ENCODE measurements at regions not wholly inside any gene's neighbourhood (a gene's known extent, or its start where the extent isn't known, plus 50 kb on each side); places are given as distances from the start of the nearest gene placed in this dataset.

DNA sequence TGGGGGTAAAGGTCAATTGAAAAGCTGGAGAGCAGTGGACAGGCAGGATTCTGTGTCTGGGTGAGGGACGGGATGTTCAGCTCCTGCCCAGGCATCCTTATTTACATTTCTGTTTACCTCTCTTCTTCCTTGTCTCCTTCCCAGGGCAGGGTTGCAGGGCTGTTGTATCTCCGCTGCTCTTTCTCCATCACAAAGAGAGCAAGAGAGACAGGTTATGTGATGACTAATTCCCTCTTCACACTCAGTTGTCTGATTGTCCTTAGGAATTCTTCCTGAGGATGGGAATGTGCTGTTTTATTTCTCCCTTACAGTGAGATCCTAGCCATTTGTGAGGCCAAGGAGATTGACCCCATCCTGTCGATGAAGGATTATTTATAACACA, 104.9 kb downstream of the VPREB1 start:
- peaks cover 32% of the 10 kb centered on the region for H4K20me1 ChIP-seq (replicated peaks; ENCODE audit: control insufficient read depth, insufficient read depth, low read length)
- no peak overlapping the region for H3K4me2 ChIP-seq (ENCODE audit: insufficient read depth, low read length)
- H3K9me3 ChIP-seq (replicated peaks; ENCODE audit: control insufficient read depth, insufficient read depth, low read depth, low read length): no peaks in the 10 kb centered on the region
- POLR2A ChIA-PET: interaction anchor here (0.6 to 1.2 kb wide), 4 partner anchors 9 to 257 kb away, joined by 3 to 4 read pairs (median 3); no protein-coding TSS in a partner anchor
- no peaks in the 10 kb centered on the region for H3K4me1 ChIP-seq (replicated peaks in 1 of 2; ENCODE audit: control insufficient read depth in 2 of 2, insufficient read depth in 2 of 2, low read length in 2 of 2)
- no peak overlapping the region for H2AFZ ChIP-seq (ENCODE audit: low read depth, low read length)
- DNase-seq (ENCODE audit: extremely low read depth in 1 of 4, low spot score in 3 of 4) (no peak), ATAC-seq (no peak), FAIRE-seq (no peak)
- no peak overlapping the region for H3K9ac ChIP-seq (ENCODE audit: insufficient read depth in 1 of 2, low read depth in 2 of 2, low read length in 2 of 2)
- intact Hi-C loops (cut with micrococcal nuclease): no loop called here
- no TSS peak for BruUV-seq (replicated peaks)
- no peaks in the 10 kb centered on the region for H3K36me3 ChIP-seq (ENCODE audit: control insufficient read depth, insufficient read depth, low read length)
- under 1% methylated on average over 3 of the region's 3 CpGs for WGBS (ENCODE audit: insufficient coverage, low coverage, missing lambda C conversion rate)
- H3K4me3 ChIP-seq: no peak overlapping the region
- no peaks in the 10 kb centered on the region for H3K79me2 ChIP-seq (ENCODE audit: control insufficient read depth, insufficient read depth, low read length)
- H3K27ac ChIP-seq (ENCODE audit: extremely low read depth, low read depth, low read length): no peak overlapping the region
- CTCF ChIA-PET (ENCODE audit: low intra/inter-chr PET ratio): interaction anchor here (0.8 kb wide), 1 partner anchor 22 kb away, joined by 4 read pairs; no protein-coding TSS in a partner anchor
- TF ChIP-seq FOXA3 (CRISPR knock-in tag; conservative IDR thresholded peaks at IDR 0.05 in 1 of 2, IDR thresholded peaks at IDR 0.05 in 1 of 2): 0 out of 4 replicates have a peak, but pooled peaks of 1 of the 2 experiments have one; percentile 30
- TF ChIP-seq PRMT5 (CRISPR knock-in tag; IDR thresholded peaks at IDR 0.05): 0 out of 2 replicates have a peak, but pooled peaks have one; percentile 67
- TF ChIP-seq TAF15 (IDR thresholded peaks at IDR 0.05; ENCODE audit: low read depth, low read length): no peak
- TF ChIP-seq TEAD4 (IDR thresholded peaks at IDR 0.05; ENCODE audit: low read length): no peak
- 0 out of 2 replicates have a peak, but pooled peaks have one; percentile 55 for TF ChIP-seq TEAD4 (CRISPR knock-in tag; IDR thresholded peaks at IDR 0.05; ENCODE audit: borderline replicate concordance)
- 0 out of 2 replicates have a peak, but pooled peaks have one; percentile 0 for TF ChIP-seq KDM2B (CRISPR knock-in tag; IDR thresholded peaks at IDR 0.05)
- TF ChIP-seq GATAD2B (IDR thresholded peaks at IDR 0.05; ENCODE audit: borderline replicate concordance): no peak
- TF ChIP-seq, protein P1, sequence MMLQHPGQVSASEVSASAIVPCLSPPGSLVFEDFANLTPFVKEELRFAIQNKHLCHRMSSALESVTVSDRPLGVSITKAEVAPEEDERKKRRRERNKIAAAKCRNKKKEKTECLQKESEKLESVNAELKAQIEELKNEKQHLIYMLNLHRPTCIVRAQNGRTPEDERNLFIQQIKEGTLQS (IDR thresholded peaks at IDR 0.05): no peak
- TF ChIP-seq, protein P1 (CRISPR knock-in tag; conservative IDR thresholded peaks at IDR 0.05): no peak
- no peak for TF ChIP-seq PTTG1 (tag; IDR thresholded peaks at IDR 0.05; ENCODE audit: low read depth)
- TF ChIP-seq TCF7 (IDR thresholded peaks at IDR 0.05; ENCODE audit: borderline replicate concordance): 0 out of 2 replicates have a peak, but pooled peaks have one; percentile 19
- no peak for TF ChIP-seq CHD2 (IDR thresholded peaks at IDR 0.05; ENCODE audit: low read depth, low read length)
- TF ChIP-seq, protein P2, sequence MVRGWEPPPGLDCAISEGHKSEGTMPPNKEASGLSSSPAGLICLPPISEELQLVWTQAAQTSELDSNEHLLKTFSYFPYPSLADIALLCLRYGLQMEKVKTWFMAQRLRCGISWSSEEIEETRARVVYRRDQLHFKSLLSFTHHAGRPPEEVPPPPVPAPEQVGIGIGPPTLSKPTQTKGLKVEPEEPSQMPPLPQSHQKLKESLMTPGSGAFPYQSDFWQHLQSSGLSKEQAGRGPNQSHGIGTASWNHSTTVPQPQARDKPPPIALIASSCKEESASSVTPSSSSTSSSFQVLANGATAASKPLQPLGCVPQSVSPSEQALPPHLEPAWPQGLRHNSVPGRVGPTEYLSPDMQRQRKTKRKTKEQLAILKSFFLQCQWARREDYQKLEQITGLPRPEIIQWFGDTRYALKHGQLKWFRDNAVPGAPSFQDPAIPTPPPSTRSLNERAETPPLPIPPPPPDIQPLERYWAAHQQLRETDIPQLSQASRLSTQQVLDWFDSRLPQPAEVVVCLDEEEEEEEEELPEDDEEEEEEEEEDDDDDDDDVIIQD (CRISPR knock-in tag; IDR thresholded peaks at IDR 0.05): no peak
- 0 out of 4 replicates have a peak, but pooled peaks of 1 of the 2 experiments have one; percentile 2 for TF ChIP-seq RCOR1 (IDR thresholded peaks at IDR 0.05; ENCODE audit: borderline replicate concordance in 1 of 2, low read depth in 2 of 2, low read length in 2 of 2)
- H3K27me3 ChIP-seq (ENCODE audit: control insufficient read depth in 2 of 2, insufficient read depth in 2 of 2, low read length in 2 of 2): peaks cover 25 to 37% of the 10 kb centered on the region in 2 experiments
- in situ Hi-C loops (cut with MboI): no loop called here
- H3K9me1 ChIP-seq (ENCODE audit: control insufficient read depth, insufficient read depth, low read length): peaks cover 4% of the 10 kb centered on the region
